K562 (cell line): ENCODE measurements at regions not wholly inside any gene's neighbourhood (a gene's known extent, or its start where the extent isn't known, plus 50 kb on each side); places are given as distances from the start of the nearest gene placed in this dataset.

ENCODE experiments used
- ARID4B ChIP-seq: sonication (generic); formaldehyde crosslinking; IDR thresholded peaks from 2 replicates; pipeline ENCODE4 v1.8.0; 2022; ENCODE audit warnings: mild to moderate bottlenecking, missing genetic modification reagents
- CTCF ChIP-seq, 3 experiments: IDR thresholded peaks in 2 of 3; conservative IDR thresholded peaks in 1 of 3; 2 replicates each; pipeline ENCODE4 v1.5.1; 2011 to 2012; ENCODE audit warnings: low read length in 3 of 3, mild to moderate bottlenecking in 3 of 3, control low read depth in 2 of 3, improper control_type of control experiment in 1 of 3, inconsistent platforms in 1 of 3, low read depth in 1 of 3, mixed read lengths in 1 of 3, moderate library complexity in 1 of 3; ENCODE audit not compliant: insufficient read depth in 2 of 3
- EP300 ChIP-seq: IDR thresholded peaks from 2 replicates; pipeline ENCODE4 v1.6.1; 2012; ENCODE audit warnings: low read length, improper control_type of control experiment
- EZH2 ChIP-seq: IDR thresholded peaks from 2 replicates; pipeline ENCODE4 v1.6.1; 2012; ENCODE audit warnings: low read depth, mild to moderate bottlenecking, inconsistent platforms, low read length, borderline replicate concordance
- PCBP1 ChIP-seq: fragments of 200-400 bp; formaldehyde crosslinking; IDR thresholded peaks from 2 replicates; pipeline ENCODE4 v1.6.1; 2018; ENCODE audit warnings: mild to moderate bottlenecking, low read depth, low read length; ENCODE audit not compliant: poor library complexity, severe bottlenecking
- RFX5 ChIP-seq: IDR thresholded peaks from 2 replicates; pipeline ENCODE4 v1.6.1; 2011; ENCODE audit warnings: low read depth, mild to moderate bottlenecking, improper control_type of control experiment, low read length
- SIN3B ChIP-seq: fragments of 450-650 bp; IDR thresholded peaks from 2 replicates; pipeline ENCODE4 v1.6.1; 2017; ENCODE audit warnings: low read depth, mild to moderate bottlenecking, moderate library complexity

- TF ChIP-seq CTCF (IDR thresholded peaks at IDR 0.05 in 2 of 3, conservative IDR thresholded peaks at IDR 0.05 in 1 of 3; ENCODE audit: insufficient read depth in 2 of 3, low read depth in 1 of 3, low read length in 3 of 3) = no peak
- TF ChIP-seq SIN3B = no peak
- no peak for TF ChIP-seq EZH2
- no peak for TF ChIP-seq RFX5
- no peak for TF ChIP-seq EP300
- TF ChIP-seq ARID4B (CRISPR knock-in tag) = no peak
- no peak for TF ChIP-seq PCBP1
These were observed 285.1 kb downstream of the HS3ST3A1 start for GRCh38 chr17:13316657-13317056.
